SK-N-SH treated with all-trans-retinoic acid at 6 μM for 48 hours (cell line): ENCODE measurements at regions not wholly inside any gene's neighbourhood (a gene's known extent, or its start where the extent isn't known, plus 50 kb on each side); places are given as distances from the start of the nearest gene placed in this dataset.

Experiments used
- ATAC-seq: fragments of 200-7000 bp; cut with Tn5 transposase; 3 replicates; pipeline ENCODE4 v1.9.1; 2020; ENCODE audit warnings: mild to moderate bottlenecking, moderate library complexity
- ARNTL ChIP-seq: fragments of 450-650 bp; formaldehyde crosslinking; IDR thresholded peaks from 2 replicates; pipeline ENCODE4 v1.5.0; 2020; ENCODE audit warnings: low read depth, mild to moderate bottlenecking, moderate library complexity, borderline replicate concordance
- BACH2 ChIP-seq: fragments of 250-450 bp; sonication (Bioruptor Pico); IDR thresholded peaks from 2 replicates; pipeline ENCODE4 v1.9.0; 2021; ENCODE audit warnings: mild to moderate bottlenecking, borderline replicate concordance
- CSDC2 ChIP-seq: fragments of 250-450 bp; sonication (Bioruptor Pico); IDR thresholded peaks from 2 replicates; pipeline ENCODE4 v1.5.0; 2020; ENCODE audit warnings: mild to moderate bottlenecking, moderate library complexity
- GLIS3 ChIP-seq: fragments of 250-450 bp; sonication (Bioruptor Pico); IDR thresholded peaks from 2 replicates; pipeline ENCODE4 v1.5.0; 2020; ENCODE audit warnings: mild to moderate bottlenecking, moderate library complexity
- ISL1 ChIP-seq: fragments of 250-450 bp; sonication (Bioruptor Pico); IDR thresholded peaks from 2 replicates; pipeline ENCODE4 v2.1.2; 2022; ENCODE audit warnings: mild to moderate bottlenecking, moderate library complexity
- OSR1 ChIP-seq: fragments of 250-450 bp; sonication (Bioruptor Pico); IDR thresholded peaks from 2 replicates; pipeline ENCODE4 v1.8.0; 2022; ENCODE audit warnings: moderate library complexity, mild to moderate bottlenecking, inconsistent platforms
- PATZ1 ChIP-seq: fragments of 250-450 bp; sonication (Bioruptor Pico); IDR thresholded peaks from 2 replicates; pipeline ENCODE4 v1.8.0; 2020; ENCODE audit warnings: mild to moderate bottlenecking, moderate library complexity, borderline replicate concordance
- PPARA ChIP-seq: fragments of 250-450 bp; sonication (Bioruptor Pico); IDR thresholded peaks from 2 replicates; pipeline ENCODE4 v1.5.0; 2020; ENCODE audit warnings: mild to moderate bottlenecking, borderline replicate concordance
- RARB ChIP-seq: fragments of 250-450 bp; sonication (Bioruptor Pico); IDR thresholded peaks from 2 replicates; pipeline ENCODE4 v1.8.0; 2021; ENCODE audit warnings: mild to moderate bottlenecking, moderate library complexity
- SNAI2 ChIP-seq: fragments of 250-450 bp; sonication (Bioruptor Pico); IDR thresholded peaks from 2 replicates; pipeline ENCODE4 v1.5.0; 2020; ENCODE audit warnings: mild to moderate bottlenecking, moderate library complexity
- TCF4 ChIP-seq: fragments of 250-450 bp; sonication (Bioruptor Pico); IDR thresholded peaks from 2 replicates; pipeline ENCODE4 v1.8.0; 2021; ENCODE audit warnings: mild to moderate bottlenecking, moderate library complexity, borderline replicate concordance
- TOX ChIP-seq: fragments of 250-450 bp; sonication (Bioruptor Pico); IDR thresholded peaks from 2 replicates; pipeline ENCODE4 v1.8.0; 2021; ENCODE audit warnings: mild to moderate bottlenecking, moderate library complexity, borderline replicate concordance
- TSHZ2 ChIP-seq: fragments of 250-450 bp; sonication (Bioruptor Pico); IDR thresholded peaks from 2 replicates; pipeline ENCODE4 v1.5.0; 2020; ENCODE audit warnings: mild to moderate bottlenecking, moderate library complexity
- ZC3H10 ChIP-seq: fragments of 250-450 bp; sonication (Bioruptor Pico); IDR thresholded peaks from 2 replicates; pipeline ENCODE4 v1.5.1; 2021; ENCODE audit warnings: mild to moderate bottlenecking, moderate library complexity
- ZFP3 ChIP-seq: fragments of 250-450 bp; sonication (Bioruptor Pico); IDR thresholded peaks from 2 replicates; pipeline ENCODE4 v1.5.0; 2020; ENCODE audit warnings: mild to moderate bottlenecking, moderate library complexity
- ZNF565 ChIP-seq: fragments of 450-650 bp; formaldehyde crosslinking; conservative IDR thresholded peaks from 2 replicates; pipeline ENCODE4 v1.5.0; 2020; ENCODE audit warnings: low read depth, mild to moderate bottlenecking, moderate library complexity
- ZNF70 ChIP-seq: fragments of 450-650 bp; formaldehyde crosslinking; IDR thresholded peaks from 2 replicates; pipeline ENCODE4 v1.5.0; 2020; ENCODE audit warnings: mild to moderate bottlenecking, moderate library complexity
- TF ChIP-seq, protein P1 (sequence below): fragments of 250-450 bp; sonication (Bioruptor Pico); IDR thresholded peaks from 2 replicates; pipeline ENCODE4 v1.8.0; 2021; ENCODE audit warnings: low read depth, mild to moderate bottlenecking, moderate library complexity, borderline replicate concordance
- TF ChIP-seq, protein P2 (sequence below): fragments of 250-450 bp; sonication (Bioruptor Pico); IDR thresholded peaks from 2 replicates; pipeline ENCODE4 v1.5.1; 2020; ENCODE audit warnings: low read depth, mild to moderate bottlenecking, moderate library complexity
- TF ChIP-seq, protein P3 (sequence below): fragments of 250-450 bp; sonication (Bioruptor Pico); IDR thresholded peaks from 2 replicates; pipeline ENCODE4 v1.5.1; 2021; ENCODE audit warnings: mild to moderate bottlenecking, moderate library complexity

DNA sequence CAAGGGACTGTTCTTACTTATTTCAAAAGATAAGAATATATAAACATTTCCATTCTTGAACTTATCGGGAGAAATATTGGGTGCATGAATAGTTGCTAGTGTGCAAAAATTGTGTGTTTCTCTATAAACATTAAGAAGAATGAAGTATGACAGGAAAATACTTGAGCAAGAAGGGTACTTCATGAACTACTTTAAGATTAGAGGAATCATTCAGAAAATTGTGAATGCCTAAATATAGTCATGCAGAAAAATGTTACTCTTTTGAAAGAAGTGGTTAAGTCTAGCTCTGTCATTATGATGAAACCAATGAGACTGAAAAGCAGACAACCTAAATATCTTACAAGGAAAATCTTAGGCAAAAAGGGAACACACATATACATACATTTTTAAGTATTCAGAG is 207.8 kb upstream of the PCDH18 start:
- TF ChIP-seq TSHZ2 (CRISPR knock-in tag), result no peak
- TF ChIP-seq ZFP3 (CRISPR knock-in tag), result no peak
- TF ChIP-seq RARB (CRISPR knock-in tag), result no peak
- ATAC-seq, result no peak

DNA sequence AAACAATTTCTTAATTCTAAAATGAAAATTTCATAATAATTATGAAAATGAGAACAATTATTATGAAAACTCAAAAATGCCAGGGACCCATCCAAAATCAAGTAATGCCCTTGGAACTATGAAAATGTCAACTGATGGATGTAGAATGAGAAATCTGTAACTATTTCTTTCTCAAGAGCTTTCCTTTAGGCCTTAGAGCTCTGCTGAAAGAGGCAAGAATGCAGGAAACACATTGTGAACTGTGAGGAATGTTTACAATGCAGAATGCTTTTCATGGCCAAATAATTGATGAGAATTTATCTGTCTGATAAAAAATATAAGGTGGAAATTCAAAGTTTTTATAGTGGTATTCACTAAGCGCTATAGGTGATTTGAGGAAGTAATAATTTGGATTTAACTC is 207.1 kb upstream of the PCDH18 start:
- TF ChIP-seq, protein P1, sequence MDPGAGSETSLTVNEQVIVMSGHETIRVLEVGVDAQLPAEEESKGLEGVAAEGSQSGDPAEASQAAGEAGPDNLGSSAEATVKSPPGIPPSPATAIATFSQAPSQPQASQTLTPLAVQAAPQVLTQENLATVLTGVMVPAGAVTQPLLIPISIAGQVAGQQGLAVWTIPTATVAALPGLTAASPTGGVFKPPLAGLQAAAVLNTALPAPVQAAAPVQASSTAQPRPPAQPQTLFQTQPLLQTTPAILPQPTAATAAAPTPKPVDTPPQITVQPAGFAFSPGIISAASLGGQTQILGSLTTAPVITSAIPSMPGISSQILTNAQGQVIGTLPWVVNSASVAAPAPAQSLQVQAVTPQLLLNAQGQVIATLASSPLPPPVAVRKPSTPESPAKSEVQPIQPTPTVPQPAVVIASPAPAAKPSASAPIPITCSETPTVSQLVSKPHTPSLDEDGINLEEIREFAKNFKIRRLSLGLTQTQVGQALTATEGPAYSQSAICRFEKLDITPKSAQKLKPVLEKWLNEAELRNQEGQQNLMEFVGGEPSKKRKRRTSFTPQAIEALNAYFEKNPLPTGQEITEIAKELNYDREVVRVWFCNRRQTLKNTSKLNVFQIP, result no peak
- TF ChIP-seq ZFP3 (CRISPR knock-in tag), result no peak
- TF ChIP-seq GLIS3 (CRISPR knock-in tag), result no peak
- no peak for TF ChIP-seq OSR1 (CRISPR knock-in tag)
- no peak for TF ChIP-seq RARB (CRISPR knock-in tag)
- TF ChIP-seq BACH2 (CRISPR knock-in tag), result no peak
- no peak for TF ChIP-seq ARNTL (CRISPR knock-in tag)
- no peak for TF ChIP-seq ISL1 (CRISPR knock-in tag)
- no peak for TF ChIP-seq PATZ1
- TF ChIP-seq SNAI2 (CRISPR knock-in tag), result no peak
- TF ChIP-seq CSDC2 (CRISPR knock-in tag), result no peak
- TF ChIP-seq ZNF70, result no peak
- TF ChIP-seq, protein P2, sequence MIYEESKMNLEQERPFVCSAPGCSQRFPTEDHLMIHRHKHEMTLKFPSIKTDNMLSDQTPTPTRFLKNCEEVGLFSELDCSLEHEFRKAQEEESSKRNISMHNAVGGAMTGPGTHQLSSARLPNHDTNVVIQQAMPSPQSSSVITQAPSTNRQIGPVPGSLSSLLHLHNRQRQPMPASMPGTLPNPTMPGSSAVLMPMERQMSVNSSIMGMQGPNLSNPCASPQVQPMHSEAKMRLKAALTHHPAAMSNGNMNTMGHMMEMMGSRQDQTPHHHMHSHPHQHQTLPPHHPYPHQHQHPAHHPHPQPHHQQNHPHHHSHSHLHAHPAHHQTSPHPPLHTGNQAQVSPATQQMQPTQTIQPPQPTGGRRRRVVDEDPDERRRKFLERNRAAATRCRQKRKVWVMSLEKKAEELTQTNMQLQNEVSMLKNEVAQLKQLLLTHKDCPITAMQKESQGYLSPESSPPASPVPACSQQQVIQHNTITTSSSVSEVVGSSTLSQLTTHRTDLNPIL (CRISPR knock-in tag), result no peak
- TF ChIP-seq PPARA (CRISPR knock-in tag), result no peak
- no peak for TF ChIP-seq TCF4 (CRISPR knock-in tag)
- no peak for TF ChIP-seq ZNF565 (CRISPR knock-in tag)
- TF ChIP-seq, protein P3, sequence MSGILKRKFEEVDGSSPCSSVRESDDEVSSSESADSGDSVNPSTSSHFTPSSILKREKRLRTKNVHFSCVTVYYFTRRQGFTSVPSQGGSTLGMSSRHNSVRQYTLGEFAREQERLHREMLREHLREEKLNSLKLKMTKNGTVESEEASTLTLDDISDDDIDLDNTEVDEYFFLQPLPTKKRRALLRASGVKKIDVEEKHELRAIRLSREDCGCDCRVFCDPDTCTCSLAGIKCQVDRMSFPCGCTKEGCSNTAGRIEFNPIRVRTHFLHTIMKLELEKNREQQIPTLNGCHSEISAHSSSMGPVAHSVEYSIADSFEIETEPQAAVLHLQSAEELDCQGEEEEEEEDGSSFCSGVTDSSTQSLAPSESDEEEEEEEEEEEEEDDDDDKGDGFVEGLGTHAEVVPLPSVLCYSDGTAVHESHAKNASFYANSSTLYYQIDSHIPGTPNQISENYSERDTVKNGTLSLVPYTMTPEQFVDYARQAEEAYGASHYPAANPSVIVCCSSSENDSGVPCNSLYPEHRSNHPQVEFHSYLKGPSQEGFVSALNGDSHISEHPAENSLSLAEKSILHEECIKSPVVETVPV, result no peak
- no peak for TF ChIP-seq TOX (CRISPR knock-in tag)
- TF ChIP-seq TSHZ2 (CRISPR knock-in tag), result no peak
- TF ChIP-seq ZC3H10, result no peak
- ATAC-seq, result no peak
